Suppressor macrophage treated with lipopolysaccharide for 1 hour (primary cell): ENCODE measurements at regions not wholly inside any gene's neighbourhood (a gene's known extent, or its start where the extent isn't known, plus 50 kb on each side); places are given as distances from the start of the nearest gene placed in this dataset.
"Not testable (repeated sequence)": the region's sequence is repeated elsewhere in the genome, so short reads cannot be mapped to it uniquely, and the experiment has no call there.

ENCODE experiments used
- DNase-seq, 3 donors: peaks; one replicate each; pipeline ENCODE4 v3.0.0-alpha.2; 2020 to 2022

DNA sequence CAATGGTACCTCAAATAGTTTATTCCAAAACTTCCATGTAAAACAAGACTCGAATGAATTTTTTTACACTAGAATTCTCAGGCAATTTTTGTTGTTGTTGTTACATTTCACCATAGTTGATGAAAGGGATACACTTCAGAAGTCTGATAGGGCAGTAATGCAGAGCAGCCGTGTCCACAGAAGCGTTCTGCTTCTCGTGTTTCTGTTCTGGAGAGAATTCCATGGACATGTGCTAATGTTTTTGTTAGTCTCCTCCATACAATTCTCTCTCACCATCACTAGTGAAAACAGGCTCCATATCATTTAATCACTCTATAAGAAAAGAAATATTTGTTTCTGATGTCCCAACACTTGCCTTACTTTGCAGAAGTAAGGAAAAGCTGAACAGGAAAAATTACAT is 606.1 kb downstream of the SLC16A7 start:
- no peak for DNase-seq

DNA sequence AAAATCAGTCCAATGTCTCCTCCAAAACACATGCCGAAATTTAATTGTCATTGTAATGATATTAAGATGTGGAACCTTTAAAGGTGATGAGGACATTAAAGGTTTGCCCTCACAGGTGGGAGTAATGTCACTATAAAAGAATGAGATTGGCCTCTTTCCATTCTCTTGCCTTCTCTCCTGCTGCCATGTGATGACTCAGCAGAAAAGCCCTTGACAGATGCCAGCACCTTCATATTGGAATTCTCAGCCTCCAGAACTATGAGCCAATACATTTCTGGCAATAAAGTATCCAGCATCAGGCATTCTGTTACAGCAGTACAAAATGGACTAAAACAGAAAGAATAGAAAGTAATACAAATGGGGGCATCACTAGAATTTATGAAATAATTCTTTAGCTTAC is 609.7 kb downstream of the SLC16A7 start:
- no peak for DNase-seq

DNA sequence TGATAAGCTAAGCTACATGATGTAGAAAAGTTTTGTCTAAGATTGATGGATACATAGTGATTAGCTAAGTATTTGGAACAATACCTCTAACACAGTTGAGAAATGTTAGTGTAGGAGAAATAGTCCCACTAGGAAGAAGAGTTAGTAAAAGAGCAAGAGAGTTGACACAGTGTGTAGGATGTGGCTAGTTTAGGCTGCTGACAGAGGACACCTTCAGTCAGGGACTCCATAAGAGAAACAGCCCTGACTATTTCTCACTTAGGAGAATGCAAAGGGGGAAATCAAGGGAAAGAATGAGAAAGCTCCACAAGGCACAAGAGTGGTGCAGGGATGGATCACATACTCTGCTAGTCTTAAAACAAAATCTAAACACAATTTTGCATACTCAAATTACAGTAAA is 613.7 kb downstream of the SLC16A7 start:
- DNase-seq = no peak

GRCh38 chr12:60209933-60210332 is 614.1 kb downstream of the SLC16A7 start:
- no peak for DNase-seq

DNA sequence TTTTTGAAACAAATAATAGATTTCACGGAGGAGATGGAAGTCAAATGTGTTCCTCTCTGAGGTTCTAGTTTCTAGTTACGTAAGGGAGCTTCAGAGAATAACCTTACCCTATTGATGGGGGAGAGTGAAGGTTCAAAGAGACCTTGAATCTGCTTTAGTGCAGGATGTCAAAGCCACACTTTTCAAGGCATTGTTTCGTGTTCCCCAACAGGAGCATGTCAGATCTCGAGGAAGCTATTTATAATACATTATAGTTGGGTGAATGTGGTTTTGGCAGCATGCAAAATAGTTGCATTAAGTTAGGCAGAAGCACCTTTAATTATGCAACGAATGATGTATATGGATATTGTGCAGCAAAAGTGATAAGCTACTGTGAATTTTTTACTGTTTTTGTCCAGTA is 614.9 kb downstream of the SLC16A7 start:
- DNase-seq = no peak

GRCh38 chr12:60211244-60211643 is 615.4 kb downstream of the SLC16A7 start:
- no peak for DNase-seq

GRCh38 chr12:60212159-60213000 is 616.6 kb downstream of the SLC16A7 start:
- no peak for DNase-seq

GRCh38 chr12:60213272-60213671 is 617.4 kb downstream of the SLC16A7 start:
- not testable (repeated sequence) for DNase-seq

GRCh38 chr12:60216226-60216625 is 620.4 kb downstream of the SLC16A7 start:
- DNase-seq = no peak

GRCh38 chr12:60223242-60223641 is 627.4 kb downstream of the SLC16A7 start:
- no peak for DNase-seq

DNA sequence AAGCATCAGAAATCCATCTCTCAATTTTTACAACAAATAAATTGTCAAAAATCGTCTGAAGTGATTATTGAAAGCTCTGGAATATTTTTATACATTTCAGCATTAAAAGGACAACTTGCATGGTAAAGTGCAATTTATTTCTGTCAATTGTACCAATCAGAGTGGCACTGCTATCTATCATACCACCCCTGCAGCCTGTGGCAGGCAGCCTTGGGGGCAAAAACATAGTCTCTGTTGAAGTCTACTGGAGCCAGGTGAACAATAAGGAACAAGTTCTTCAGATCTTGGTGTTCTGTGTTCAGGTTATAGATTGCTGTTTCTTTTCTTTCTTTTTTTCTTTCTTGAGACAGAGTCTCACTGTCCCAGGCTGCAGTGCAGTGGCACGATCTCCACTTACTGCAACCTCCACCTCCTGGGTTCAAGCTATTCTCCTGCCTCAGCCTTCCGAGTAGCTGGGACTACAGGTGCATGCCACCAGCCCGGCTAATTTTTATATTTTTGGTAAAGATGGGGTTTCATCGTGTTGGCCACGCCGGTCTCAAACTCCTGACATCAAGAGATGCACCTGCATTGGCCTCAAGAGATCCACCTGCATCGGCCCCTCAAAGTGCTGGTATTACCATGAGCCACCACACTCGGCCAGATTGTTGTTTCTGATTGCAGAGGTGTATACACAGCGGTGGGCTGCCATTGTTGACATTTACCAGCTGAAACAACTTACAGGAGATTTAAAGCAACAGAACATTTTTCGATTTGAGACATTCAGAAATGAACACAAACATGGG is 629.6 kb downstream of the SLC16A7 start:
- no peak for DNase-seq

- no peak for DNase-seq
Observed at GRCh38 chr12:60227916-60228315, 632.1 kb downstream of the SLC16A7 start.

- no peak for DNase-seq
Observed at GRCh38 chr12:60230056-60230455, 634.2 kb downstream of the SLC16A7 start.

- DNase-seq = no peak
Observed at GRCh38 chr12:60231303-60231702, 635.5 kb downstream of the SLC16A7 start.

DNA sequence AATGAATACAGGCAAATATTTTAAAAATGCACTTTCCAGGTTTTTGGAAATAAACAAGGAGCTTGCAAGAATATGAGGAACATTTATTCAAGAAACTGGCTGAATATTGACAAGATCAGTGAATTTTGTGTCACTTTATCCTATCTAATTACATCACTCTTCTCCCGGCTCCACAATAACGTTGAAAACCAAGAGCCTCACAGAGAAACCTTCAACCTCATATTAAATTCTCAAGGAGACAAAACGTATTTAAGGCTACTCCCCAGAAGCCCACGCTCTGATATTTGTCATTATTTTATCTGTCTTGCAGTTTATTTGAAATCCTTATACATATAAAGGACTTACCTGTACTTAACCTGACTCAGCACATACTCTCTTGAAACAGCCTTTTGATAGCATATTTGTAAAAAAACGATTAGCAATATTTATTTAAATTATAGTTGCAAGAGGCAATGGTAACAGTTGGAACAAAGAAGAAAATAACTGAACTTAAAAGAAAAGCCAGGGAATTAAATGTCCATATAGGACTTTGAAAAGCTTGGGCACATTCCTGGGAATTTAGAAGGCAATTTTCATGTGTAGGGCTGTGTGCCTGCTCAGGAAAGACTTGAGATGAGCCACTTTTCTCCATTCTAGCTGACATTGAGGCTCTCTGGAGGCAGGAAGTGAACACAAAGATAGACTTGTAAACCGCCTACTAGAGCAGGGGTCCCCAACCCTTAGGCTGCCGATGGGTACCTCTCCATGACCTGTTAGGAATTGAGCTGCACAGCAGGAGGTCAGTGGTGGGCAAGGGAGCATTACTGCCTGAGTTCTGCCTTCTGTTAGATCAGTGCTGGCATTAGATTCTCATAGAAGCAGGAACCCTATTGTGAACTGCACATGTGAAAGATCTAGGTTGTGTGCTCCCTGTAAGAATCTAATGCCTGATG is 636.4 kb downstream of the SLC16A7 start:
- no peak for DNase-seq

DNA sequence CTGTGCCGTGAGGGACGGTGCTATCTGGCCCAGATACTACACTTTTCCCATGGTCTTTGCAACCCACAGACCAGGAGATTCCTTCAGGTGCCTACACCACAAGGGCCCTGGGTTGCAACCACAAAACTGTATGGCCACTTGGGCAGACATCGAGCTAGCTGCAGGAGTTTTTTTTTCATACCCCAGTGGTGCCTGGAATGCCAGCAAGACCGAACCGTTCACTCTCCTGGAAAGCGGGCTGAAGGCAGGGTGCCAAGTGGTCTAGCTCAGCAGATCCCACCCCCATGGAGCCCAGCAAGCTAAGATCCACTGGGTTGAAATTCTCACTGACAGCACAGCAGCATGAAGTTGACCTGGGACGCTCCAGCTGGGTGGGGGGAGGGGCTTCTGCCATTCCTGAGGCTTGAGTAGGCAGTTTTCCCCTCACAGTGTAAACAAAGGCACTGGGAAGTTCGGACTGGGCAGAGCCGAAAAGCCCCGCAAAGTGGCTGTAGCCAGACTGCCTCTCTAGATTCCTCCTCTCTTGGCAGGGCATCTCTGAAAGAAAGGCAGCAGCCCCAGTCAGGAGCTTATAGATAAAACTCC is 638.9 kb downstream of the SLC16A7 start:
- not testable (repeated sequence) for DNase-seq

- no peak for DNase-seq
Observed at GRCh38 chr12:60235261-60235660, 639.4 kb downstream of the SLC16A7 start.

GRCh38 chr12:60236416-60236815 is 640.6 kb downstream of the SLC16A7 start:
- DNase-seq = not testable (repeated sequence)

- DNase-seq = no peak
Observed at GRCh38 chr12:60240891-60241290, 645.1 kb downstream of the SLC16A7 start.

DNA sequence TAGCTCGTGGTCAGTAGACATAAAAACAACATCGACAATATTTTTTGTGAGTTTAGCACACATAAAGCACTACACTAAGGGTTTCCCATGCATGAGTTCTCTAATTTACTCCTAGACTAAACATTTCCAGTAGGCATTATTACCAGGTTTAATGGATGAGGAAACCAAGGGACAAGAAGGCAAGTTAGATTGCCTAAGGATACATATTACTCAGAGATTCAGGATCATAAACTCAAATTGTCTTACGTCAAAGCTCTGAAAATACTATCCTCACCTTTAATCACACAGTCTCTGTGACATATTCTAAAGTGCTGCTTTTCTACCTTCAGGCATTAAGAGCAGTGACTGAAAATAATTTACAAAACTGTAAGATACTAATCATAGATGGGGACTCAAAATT is 655.3 kb downstream of the SLC16A7 start:
- no peak for DNase-seq

GRCh38 chr12:60252359-60253096 is 656.7 kb downstream of the SLC16A7 start:
- DNase-seq = no peak

- DNase-seq = no peak
Observed at GRCh38 chr12:60255044-60255443, 659.2 kb downstream of the SLC16A7 start.
